SU-DHL-6 (cell line): ENCODE measurements at regions not wholly inside any gene's neighbourhood (a gene's known extent, or its start where the extent isn't known, plus 50 kb on each side); places are given as distances from the start of the nearest gene placed in this dataset.

Source experiments
- CTCF ChIP-seq: fragments of 200-600 bp; sonication (generic); IDR thresholded peaks from one replicate; pipeline ENCODE4 v1.5.1; 2017; ENCODE audit warnings: antibody characterized with exemption, mild to moderate bottlenecking, low read length, moderate library complexity; ENCODE audit not compliant: insufficient read depth, poor library complexity, severe bottlenecking
- EZH2phosphoT487 ChIP-seq: fragments of 200-600 bp; sonication (generic), shearing (Covaris generic); conservative IDR thresholded peaks from 2 replicates; pipeline ENCODE4 v1.6.1; 2018; ENCODE audit warnings: mild to moderate bottlenecking, antibody characterized with exemption, low read length, moderate library complexity, mixed read lengths

GRCh38 chr1:82995951-82996350 lies 1003.0 kb downstream of the TTLL7 start:
- TF ChIP-seq CTCF (no peak), EZH2phosphoT487 (no peak)
